ENCODE measurements at regions not wholly inside any gene's neighbourhood (a gene's known extent, or its start where the extent isn't known, plus 50 kb on each side); places are given as distances from the start of the nearest gene placed in this dataset.

- TF ChIP-seq KDM4A (IDR thresholded peaks at IDR 0.05; ENCODE audit: low read depth, low read length, severe bottlenecking) (no peak), TBP (IDR thresholded peaks at IDR 0.05; ENCODE audit: low read depth, low read length) (no peak), CREB1 (IDR thresholded peaks at IDR 0.05) (no peak), CBX8 (IDR thresholded peaks at IDR 0.05; ENCODE audit: borderline replicate concordance, low read depth, low read length) (no peak), BACH1 (IDR thresholded peaks at IDR 0.05; ENCODE audit: low read length) (no peak), RBBP5 (IDR thresholded peaks at IDR 0.05; ENCODE audit: borderline replicate concordance, low read depth, low read length) (no peak), CBX5 (IDR thresholded peaks at IDR 0.05; ENCODE audit: low read depth, low read length) (no peak)
Measured at GRCh38 chr12:25327321-25327720, 76.6 kb upstream of the KRAS start (continued).

Data from H1 (cell line).